Testis (tissue), 2 donors: ENCODE measurements at regions not wholly inside any gene's neighbourhood (a gene's known extent, or its start where the extent isn't known, plus 50 kb on each side); places are given as distances from the start of the nearest gene placed in this dataset.
A peak's percentile ranks its signal among the peaks of the same experiment; 100 is the strongest.

Source experiments
- POLR2A ChIP-seq: fragments of 450-650 bp; IDR thresholded peaks from one replicate; pipeline ENCODE4 v1.6.1; 2017; ENCODE audit warnings: antibody characterized with exemption, mild to moderate bottlenecking, moderate library complexity
- TF ChIP-seq, protein P1 (sequence below), 3 experiments: fragments of 450-650 bp in 2 of 3; fragments of 200-600 bp in 1 of 3; sonication (generic) in 1 of 3; IDR thresholded peaks; one replicate each; pipeline ENCODE4 v1.5.1; 2016 to 2019; ENCODE audit warnings: antibody characterized with exemption in 3 of 3, mild to moderate bottlenecking in 2 of 3, moderate library complexity in 1 of 3

DNA sequence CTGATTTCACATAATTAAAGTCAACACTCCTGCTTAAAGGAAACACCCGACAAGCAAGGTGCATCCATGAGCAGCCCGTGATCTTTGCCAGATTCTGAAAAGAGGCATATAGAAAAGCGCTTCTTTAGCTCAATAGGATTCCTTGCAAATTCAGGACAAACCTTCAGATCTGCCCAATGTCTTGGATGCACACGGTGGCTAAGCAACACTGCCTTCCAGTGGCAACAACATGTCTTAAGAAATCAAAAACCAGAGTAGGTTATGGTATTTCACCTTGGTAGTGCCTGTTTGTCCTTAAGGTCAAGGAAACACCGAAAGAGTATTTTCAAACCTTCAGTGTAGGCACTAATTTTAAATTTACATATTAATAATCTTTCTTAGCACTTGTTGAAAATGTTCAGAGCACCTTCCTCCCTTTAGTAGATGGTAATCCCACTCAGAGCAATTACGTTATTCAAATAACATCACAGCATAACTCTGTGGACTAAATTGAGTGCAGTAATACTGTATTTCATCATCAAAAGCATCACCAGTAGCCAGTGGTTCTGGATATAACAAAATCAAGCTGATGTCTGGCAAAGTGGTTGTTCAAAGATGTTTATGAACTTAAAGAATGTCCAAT is 58.0 kb upstream of the CDKN3 start:
- TF ChIP-seq, protein P1, sequence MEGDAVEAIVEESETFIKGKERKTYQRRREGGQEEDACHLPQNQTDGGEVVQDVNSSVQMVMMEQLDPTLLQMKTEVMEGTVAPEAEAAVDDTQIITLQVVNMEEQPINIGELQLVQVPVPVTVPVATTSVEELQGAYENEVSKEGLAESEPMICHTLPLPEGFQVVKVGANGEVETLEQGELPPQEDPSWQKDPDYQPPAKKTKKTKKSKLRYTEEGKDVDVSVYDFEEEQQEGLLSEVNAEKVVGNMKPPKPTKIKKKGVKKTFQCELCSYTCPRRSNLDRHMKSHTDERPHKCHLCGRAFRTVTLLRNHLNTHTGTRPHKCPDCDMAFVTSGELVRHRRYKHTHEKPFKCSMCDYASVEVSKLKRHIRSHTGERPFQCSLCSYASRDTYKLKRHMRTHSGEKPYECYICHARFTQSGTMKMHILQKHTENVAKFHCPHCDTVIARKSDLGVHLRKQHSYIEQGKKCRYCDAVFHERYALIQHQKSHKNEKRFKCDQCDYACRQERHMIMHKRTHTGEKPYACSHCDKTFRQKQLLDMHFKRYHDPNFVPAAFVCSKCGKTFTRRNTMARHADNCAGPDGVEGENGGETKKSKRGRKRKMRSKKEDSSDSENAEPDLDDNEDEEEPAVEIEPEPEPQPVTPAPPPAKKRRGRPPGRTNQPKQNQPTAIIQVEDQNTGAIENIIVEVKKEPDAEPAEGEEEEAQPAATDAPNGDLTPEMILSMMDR (IDR thresholded peaks at IDR 0.05): peak in 1 of 3 experiments; percentile 34
- no peak for TF ChIP-seq POLR2A
